A673 (cell line): ENCODE measurements at regions not wholly inside any gene's neighbourhood (a gene's known extent, or its start where the extent isn't known, plus 50 kb on each side); places are given as distances from the start of the nearest gene placed in this dataset.
A peak's percentile ranks its signal among the peaks of the same experiment; 100 is the strongest.
"Not testable (repeated sequence)": the region's sequence is repeated elsewhere in the genome, so short reads cannot be mapped to it uniquely, and the experiment has no call there.

Experiments used
- BruUV-seq: library from RNA; stranded (reverse); fragments of 400-500 nt; replicated peaks from 2 replicates; lab custom pipeline; 2021; lab: Mats Ljungman, UMichigan
- CTCF ChIA-PET: fragments of 300-600 bp; sonication (Branson Sonifier 250); formaldehyde crosslinking; loops from one replicate; lab custom pipeline; 2022; ENCODE audit warnings: antibody characterized with exemption; lab: Charles Lee
- POLR2A ChIA-PET: fragments of 300-600 bp; sonication (Branson Sonifier 250); formaldehyde crosslinking; loops from one replicate; lab custom pipeline; 2022; ENCODE audit warnings: antibody characterized with exemption; ENCODE audit not compliant: low non-redundant PET; lab: Charles Lee
- DNase-seq: peaks from one replicate; pipeline ENCODE4 v3.0.0-alpha.2; 2015; ENCODE audit warnings: low spot score
- H3K27ac ChIP-seq: fragments of 200-600 bp; sonication (generic); 2 replicates; pipeline ENCODE4 v1.5.1; 2016; ENCODE audit warnings: mixed run types, low read depth, mild to moderate bottlenecking, mixed read lengths, antibody characterized with exemption, low read length; ENCODE audit not compliant: poor library complexity, severe bottlenecking
- H3K27me3 ChIP-seq: fragments of 200-600 bp; sonication (generic); replicated peaks from 2 replicates; pipeline ENCODE4 v1.6.1; 2017; ENCODE audit warnings: mixed run types, low read depth, mild to moderate bottlenecking, mixed read lengths, antibody characterized with exemption, low read length; ENCODE audit not compliant: insufficient read depth, poor library complexity
- H3K36me3 ChIP-seq: fragments of 200-600 bp; sonication (generic); 2 replicates; pipeline ENCODE4 v1.6.1; 2016; ENCODE audit warnings: mixed run types, mild to moderate bottlenecking, mixed read lengths, antibody characterized with exemption, low read length; ENCODE audit not compliant: insufficient read depth, poor library complexity, severe bottlenecking
- H3K4me1 ChIP-seq: fragments of 200-600 bp; sonication (generic); 2 replicates; pipeline ENCODE4 v1.6.1; 2017; ENCODE audit warnings: mixed run types, mild to moderate bottlenecking, mixed read lengths, antibody characterized with exemption, low read length; ENCODE audit not compliant: insufficient read depth, poor library complexity, severe bottlenecking
- H3K4me3 ChIP-seq: fragments of 200-600 bp; sonication (generic); 2 replicates; pipeline ENCODE4 v1.5.1; 2016; ENCODE audit warnings: low read depth, mixed run types, mild to moderate bottlenecking, mixed read lengths, low read length; ENCODE audit not compliant: poor library complexity, severe bottlenecking
- H3K9me3 ChIP-seq: fragments of 200-600 bp; sonication (generic); 2 replicates; pipeline ENCODE4 v1.6.1; 2016; ENCODE audit warnings: mixed run types, low read depth, mild to moderate bottlenecking, mixed read lengths, antibody characterized with exemption, low read length; ENCODE audit not compliant: poor library complexity, severe bottlenecking
- EZH2 ChIP-seq: fragments of 200-600 bp; sonication (generic); IDR thresholded peaks from 2 replicates; pipeline ENCODE4 v1.6.1; 2017; ENCODE audit warnings: borderline replicate concordance, low read depth, mild to moderate bottlenecking, mixed read lengths, antibody characterized with exemption, low read length; ENCODE audit not compliant: poor library complexity, severe bottlenecking
- intact Hi-C: fragments of 100-400 bp; cut with micrococcal nuclease; formaldehyde crosslinking; loops from one replicate; pipeline ENCODE4 v1.10.0; 2022; ENCODE audit not compliant: unreplicated experiment
- TF ChIP-seq, protein P1 (sequence below): fragments of 300-800, 200-600 bp; sonication (generic); conservative IDR thresholded peaks from 2 replicates; pipeline ENCODE4 v1.5.1; 2017; ENCODE audit warnings: low read depth, mild to moderate bottlenecking, antibody characterized with exemption, low read length, moderate library complexity, mixed read lengths

GRCh38 chr4:25993395-25994185 is 79.6 kb downstream of the SMIM20 start:
- CTCF ChIA-PET: no interaction called here
- no peaks in the 10 kb centered on the region for H3K27me3 ChIP-seq
- H3K36me3 ChIP-seq: no peaks in the 10 kb centered on the region
- intact Hi-C loops: no loop called here
- TF ChIP-seq, protein P1, sequence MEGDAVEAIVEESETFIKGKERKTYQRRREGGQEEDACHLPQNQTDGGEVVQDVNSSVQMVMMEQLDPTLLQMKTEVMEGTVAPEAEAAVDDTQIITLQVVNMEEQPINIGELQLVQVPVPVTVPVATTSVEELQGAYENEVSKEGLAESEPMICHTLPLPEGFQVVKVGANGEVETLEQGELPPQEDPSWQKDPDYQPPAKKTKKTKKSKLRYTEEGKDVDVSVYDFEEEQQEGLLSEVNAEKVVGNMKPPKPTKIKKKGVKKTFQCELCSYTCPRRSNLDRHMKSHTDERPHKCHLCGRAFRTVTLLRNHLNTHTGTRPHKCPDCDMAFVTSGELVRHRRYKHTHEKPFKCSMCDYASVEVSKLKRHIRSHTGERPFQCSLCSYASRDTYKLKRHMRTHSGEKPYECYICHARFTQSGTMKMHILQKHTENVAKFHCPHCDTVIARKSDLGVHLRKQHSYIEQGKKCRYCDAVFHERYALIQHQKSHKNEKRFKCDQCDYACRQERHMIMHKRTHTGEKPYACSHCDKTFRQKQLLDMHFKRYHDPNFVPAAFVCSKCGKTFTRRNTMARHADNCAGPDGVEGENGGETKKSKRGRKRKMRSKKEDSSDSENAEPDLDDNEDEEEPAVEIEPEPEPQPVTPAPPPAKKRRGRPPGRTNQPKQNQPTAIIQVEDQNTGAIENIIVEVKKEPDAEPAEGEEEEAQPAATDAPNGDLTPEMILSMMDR: peak; percentile 41; the same call in 1 of the 2 replicates
- no peak for TF ChIP-seq EZH2
- DNase-seq: peak; percentile 54
- BruUV-seq: no TSS peak
- no peaks in the 10 kb centered on the region for H3K4me1 ChIP-seq
- H3K9me3 ChIP-seq: no peaks in the 10 kb centered on the region
- H3K27ac ChIP-seq: no peak overlapping the region
- POLR2A ChIA-PET: no interaction called here
- no peak overlapping the region for H3K4me3 ChIP-seq

- POLR2A ChIA-PET, H3K4me1 ChIP-seq, H3K36me3 ChIP-seq, intact Hi-C loops, H3K9me3 ChIP-seq, H3K27me3 ChIP-seq, CTCF ChIA-PET, DNase-seq, H3K4me3 ChIP-seq, BruUV-seq, H3K27ac ChIP-seq: not testable (repeated sequence)
These were observed 80.6 kb downstream of the SMIM20 start for GRCh38 chr4:25994577-25994976.

DNA sequence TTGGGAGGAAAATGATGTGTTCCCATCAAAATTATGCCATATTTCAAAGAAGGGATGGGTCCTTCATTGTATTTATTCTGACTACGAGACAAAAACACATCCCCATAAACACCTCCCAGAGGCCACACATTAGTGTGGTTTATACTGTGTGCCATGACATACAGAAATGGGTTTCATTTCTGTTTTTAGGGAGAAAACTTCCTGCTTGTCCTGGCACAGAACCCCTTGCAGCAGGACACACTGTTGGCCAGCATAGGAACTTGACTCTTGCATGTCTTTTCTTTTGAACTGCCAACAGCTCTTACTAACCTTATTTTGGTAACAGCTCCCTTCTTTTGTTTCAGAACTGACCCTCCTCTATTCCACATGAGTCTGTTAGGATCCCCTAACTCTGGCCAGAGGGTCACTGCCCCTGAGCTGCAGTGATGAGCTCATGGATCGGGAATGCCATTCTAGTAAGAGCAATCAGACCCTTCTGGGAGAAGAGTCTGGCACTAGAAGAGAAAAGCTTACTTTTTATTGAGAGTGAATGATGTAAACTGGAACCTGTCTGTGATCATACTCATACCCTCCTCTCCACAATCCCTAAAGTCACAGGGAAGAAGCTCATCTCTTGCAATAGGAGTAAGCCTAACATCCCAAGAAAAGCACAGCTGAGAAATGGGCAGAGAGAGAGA is 86.4 kb downstream of the SMIM20 start:
- Histone ChIP-seq H3K4me3 (no peak overlapping the region), H3K27ac (no peak overlapping the region), H3K36me3 (no peaks in the 10 kb centered on the region), H3K27me3 (no peaks in the 10 kb centered on the region), H3K9me3 (no peaks in the 10 kb centered on the region), H3K4me1 (no peaks in the 10 kb centered on the region)
- no peak for DNase-seq
- ChIA-PET CTCF (no interaction called here), POLR2A (no interaction called here)
- no TSS peak for BruUV-seq
- no peak for TF ChIP-seq EZH2
- TF ChIP-seq, protein P1: no peak
- intact Hi-C loops: no loop called here
